C4-2B (cell line): ENCODE measurements at regions not wholly inside any gene's neighbourhood (a gene's known extent, or its start where the extent isn't known, plus 50 kb on each side); places are given as distances from the start of the nearest gene placed in this dataset.

Experiments
- ZFX ChIP-seq: fragments of 450-650 bp; IDR thresholded peaks from 2 replicates; pipeline ENCODE4 v1.6.1; 2017
- TF ChIP-seq, protein P1 (sequence below): fragments of 450-650 bp; conservative IDR thresholded peaks from 2 replicates; pipeline ENCODE4 v1.5.1; 2017; ENCODE audit warnings: mild to moderate bottlenecking

DNA sequence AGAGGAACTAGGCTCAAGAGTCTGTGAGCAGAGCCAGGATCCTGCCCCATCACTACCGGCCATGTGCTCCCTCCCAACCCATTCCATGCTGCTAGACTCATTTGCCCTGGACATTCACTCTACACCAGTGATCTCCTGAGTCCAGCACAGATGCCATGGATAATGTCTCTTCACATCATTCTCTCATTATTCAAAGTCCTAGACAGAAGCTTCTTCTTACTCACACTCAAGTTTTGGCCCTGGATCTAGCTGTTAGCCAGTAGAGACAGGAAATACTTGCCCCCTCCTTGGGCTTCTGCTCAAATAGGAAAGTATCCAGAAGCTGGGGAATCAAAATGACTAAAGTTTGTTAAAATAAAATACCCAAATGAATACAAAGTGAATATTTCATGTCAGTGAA lies 266.8 kb upstream of the LDB2 start:
- TF ChIP-seq, protein P1, sequence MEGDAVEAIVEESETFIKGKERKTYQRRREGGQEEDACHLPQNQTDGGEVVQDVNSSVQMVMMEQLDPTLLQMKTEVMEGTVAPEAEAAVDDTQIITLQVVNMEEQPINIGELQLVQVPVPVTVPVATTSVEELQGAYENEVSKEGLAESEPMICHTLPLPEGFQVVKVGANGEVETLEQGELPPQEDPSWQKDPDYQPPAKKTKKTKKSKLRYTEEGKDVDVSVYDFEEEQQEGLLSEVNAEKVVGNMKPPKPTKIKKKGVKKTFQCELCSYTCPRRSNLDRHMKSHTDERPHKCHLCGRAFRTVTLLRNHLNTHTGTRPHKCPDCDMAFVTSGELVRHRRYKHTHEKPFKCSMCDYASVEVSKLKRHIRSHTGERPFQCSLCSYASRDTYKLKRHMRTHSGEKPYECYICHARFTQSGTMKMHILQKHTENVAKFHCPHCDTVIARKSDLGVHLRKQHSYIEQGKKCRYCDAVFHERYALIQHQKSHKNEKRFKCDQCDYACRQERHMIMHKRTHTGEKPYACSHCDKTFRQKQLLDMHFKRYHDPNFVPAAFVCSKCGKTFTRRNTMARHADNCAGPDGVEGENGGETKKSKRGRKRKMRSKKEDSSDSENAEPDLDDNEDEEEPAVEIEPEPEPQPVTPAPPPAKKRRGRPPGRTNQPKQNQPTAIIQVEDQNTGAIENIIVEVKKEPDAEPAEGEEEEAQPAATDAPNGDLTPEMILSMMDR, result no peak
- no peak for TF ChIP-seq ZFX
